SIG-M5 treated with dmso at 0.1 percent for 504 hours (cell line): ENCODE measurements at regions not wholly inside any gene's neighbourhood (a gene's known extent, or its start where the extent isn't known, plus 50 kb on each side); places are given as distances from the start of the nearest gene placed in this dataset.
"Not testable (repeated sequence)": the region's sequence is repeated elsewhere in the genome, so short reads cannot be mapped to it uniquely, and the experiment has no call there.

Experiments
- DNase-seq: peaks from one replicate; lab custom pipeline; 2025; ENCODE audit not compliant: unreplicated experiment; lab: John Stamatoyannopoulos, UW

GRCh38 chr1:60893136-60893930 is 189.0 kb upstream of the NFIA start:
- DNase-seq = no peak

DNA sequence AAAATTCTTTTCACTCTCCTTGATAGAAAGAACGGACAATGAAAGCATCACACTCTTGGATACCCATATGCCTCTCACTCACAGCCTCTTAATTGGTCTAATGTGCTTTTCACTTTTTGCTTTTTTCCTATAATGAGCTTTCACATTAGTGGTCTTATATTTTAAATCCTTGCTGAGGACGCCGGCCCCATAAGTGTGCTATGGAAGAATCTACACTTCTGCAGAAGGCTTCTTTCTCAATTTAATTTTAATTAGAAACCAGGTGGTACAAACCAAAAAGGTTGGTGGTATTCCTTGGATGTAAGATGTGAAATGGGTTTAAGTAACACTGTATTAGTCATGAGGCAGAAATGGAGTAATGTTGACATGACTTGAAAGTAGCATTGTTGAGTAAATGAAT is 190.6 kb upstream of the NFIA start:
- no peak for DNase-seq

DNA sequence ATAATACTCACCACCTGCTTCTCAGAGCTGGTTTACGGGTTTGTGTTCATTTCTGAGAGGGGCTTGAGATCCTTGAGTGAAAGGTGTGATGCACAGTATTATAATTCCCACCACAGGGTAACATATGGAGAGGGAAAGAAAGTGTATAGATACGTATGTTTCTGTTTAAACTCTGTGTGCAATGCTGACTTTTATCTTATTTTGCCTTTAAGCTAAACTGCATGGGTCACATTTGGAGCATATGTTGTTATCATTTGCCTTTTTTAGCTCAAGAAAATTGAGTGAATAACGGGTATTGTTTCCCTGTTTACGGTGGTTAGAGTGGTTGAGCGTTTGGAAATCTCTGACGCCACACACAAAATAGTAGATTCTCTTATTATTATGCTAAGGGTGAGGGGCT is 191.1 kb upstream of the NFIA start:
- DNase-seq = no peak

- peak; percentile 2 for DNase-seq
Measured at GRCh38 chr1:60890664-60891063, 191.7 kb upstream of the NFIA start.

- DNase-seq = no peak
Measured at GRCh38 chr1:60889709-60890108, 192.7 kb upstream of the NFIA start.

GRCh38 chr1:60888126-60888525 is 194.2 kb upstream of the NFIA start:
- no peak for DNase-seq

- DNase-seq = no peak
Measured at GRCh38 chr1:60886793-60887331, 195.5 kb upstream of the NFIA start.

- DNase-seq = no peak
Measured at GRCh38 chr1:60886090-60886489, 196.3 kb upstream of the NFIA start.

DNA sequence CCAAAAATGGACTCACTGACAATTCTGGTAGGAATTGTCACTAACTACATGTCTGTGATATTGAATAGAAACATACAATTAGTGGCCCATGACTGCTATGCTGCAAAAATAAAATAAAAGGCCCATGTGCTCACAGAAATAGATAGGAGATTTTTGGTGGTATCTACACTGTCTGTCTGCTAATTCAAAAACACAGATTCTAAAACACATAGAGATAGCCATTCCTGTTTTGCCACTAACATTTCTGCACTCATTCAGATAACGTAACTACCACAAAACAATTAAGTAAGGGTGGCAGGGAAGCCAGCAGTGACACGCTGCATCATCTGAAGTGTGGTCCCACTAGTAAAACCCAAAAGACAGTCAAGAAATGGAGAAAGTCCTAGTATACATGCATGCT is 202.2 kb upstream of the NFIA start:
- DNase-seq = no peak

DNA sequence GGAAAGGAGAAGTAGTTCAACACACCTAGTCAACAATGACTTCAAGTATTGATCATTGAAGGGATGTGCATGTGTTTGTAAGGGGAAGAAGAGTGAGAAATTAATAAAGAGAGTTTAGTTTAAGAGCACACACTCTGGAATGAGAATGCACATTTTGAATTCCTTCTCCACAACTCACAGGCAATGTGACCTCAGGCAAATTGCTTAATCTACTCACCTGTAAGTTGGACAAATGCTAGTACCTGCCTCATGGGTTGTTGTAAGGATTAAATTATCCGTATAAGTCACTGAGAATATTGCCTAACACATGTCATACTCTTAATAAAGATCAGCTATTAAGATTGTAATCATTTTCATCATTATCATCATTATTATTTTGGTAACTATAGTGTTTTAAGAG is 204.0 kb upstream of the NFIA start:
- no peak for DNase-seq

- DNase-seq = no peak
Measured at GRCh38 chr1:60877376-60877775, 205.0 kb upstream of the NFIA start.

DNA sequence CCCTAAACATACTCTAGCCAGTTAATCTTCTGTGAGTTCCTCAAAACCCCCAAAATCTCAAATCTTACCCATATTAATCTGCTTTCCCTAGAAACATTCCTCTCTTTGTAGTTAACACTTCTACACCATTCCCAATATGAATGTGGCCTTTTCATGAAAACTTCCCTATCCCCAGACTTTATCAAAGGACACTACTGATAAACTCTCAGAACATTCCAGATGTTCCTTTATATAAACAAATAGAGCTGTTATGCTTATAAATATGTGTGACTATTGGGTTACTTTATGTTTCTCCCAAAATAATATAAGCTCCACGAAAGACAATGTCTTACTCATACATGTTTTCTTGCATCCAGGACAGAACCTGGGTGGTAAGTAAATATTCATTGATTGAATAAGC is 205.4 kb upstream of the NFIA start:
- DNase-seq = no peak

DNA sequence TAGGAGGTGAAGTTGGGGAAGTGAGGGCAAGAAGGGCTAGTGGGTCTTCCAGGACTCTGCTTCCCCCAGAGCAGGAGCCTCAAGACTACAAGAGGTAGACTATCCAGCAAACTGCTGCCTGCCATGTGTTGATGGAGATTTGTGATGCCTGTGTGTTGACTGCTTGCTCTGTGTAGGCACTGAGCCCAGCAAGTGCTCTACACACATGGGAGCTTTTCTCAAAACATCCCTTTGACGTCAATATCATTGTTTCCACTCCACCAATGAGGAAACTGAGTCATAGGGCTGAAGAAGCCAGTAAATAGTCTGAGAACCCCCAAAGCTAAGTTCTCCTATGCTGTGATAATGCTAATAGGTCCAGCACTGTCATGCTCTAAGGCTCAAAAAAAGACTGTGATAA is 207.2 kb upstream of the NFIA start:
- no peak for DNase-seq

- peak; percentile 16 for DNase-seq
Measured at GRCh38 chr1:60874718-60875117, 207.6 kb upstream of the NFIA start.

- DNase-seq = not testable (repeated sequence)
Measured at GRCh38 chr1:60873396-60873795, 209.0 kb upstream of the NFIA start.

DNA sequence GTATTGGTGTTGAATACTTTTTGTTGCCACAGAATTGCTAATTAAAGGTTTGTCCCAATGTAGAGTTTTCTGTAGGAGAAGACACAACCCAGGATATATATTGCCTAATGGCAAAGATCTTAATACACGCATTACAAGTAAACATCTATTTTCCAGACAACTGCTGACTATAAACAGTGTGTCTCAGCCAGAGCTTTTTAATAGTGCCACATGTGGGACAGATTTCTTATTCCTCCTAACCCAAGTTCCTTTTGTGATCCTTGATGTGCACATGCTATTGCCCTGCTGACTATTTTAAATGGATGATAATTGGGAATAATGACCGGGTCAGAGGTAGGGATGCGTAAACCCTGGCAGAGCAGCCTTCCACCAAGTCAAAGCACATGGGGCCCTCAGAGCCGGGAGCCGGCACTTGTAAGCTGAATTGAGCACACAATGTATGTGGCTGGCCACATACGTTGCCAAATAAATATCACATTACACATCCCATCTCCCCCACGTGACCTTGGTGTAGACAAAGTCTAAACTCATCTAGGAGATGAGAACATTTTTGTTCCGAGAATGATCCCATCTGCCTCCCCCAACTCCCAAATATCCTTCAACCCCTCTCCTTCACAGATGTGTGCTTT is 209.8 kb upstream of the NFIA start:
- no peak for DNase-seq

GRCh38 chr1:60870269-60870865 is 212.0 kb upstream of the NFIA start:
- no peak for DNase-seq

DNA sequence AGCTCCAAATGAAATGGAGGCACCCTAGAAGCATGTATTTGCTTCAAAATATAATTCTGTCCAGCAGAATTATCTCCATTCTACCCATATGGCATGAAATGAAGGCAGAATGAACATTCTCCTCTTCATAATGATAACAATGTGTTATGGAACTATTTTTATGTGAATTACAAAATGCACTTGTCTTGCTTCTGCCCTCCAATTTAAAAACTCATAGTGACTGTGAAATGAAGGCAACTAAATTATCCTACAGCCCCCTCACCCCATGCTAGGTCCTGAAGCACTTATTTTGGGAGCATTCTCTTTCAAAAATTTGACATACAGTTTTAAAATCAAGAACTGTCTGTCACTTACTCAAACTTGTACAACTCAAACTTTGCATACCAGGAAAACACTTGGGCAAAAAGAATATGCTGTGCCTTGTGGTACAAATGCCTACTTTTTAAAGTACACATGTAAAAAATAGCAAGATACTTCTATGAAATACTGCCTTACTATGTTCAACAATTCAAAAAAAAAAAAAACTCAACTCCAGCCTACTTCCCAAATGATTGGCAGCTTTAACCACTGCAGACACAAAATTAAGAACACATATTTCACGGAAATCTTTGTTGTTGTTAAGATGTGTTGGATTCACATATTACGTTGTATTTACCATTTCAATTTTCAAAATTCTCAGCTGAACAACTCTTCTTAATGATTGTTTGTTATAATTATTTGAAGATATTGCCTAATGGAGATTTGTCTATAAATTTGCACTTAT is 213.3 kb upstream of the NFIA start:
- DNase-seq = no peak

- DNase-seq = no peak
Measured at GRCh38 chr1:60867782-60868181, 214.6 kb upstream of the NFIA start.

GRCh38 chr1:60866917-60867531 is 215.3 kb upstream of the NFIA start:
- peak; percentile 76 for DNase-seq
